ENCODE measurements at regions not wholly inside any gene's neighbourhood (a gene's known extent, or its start where the extent isn't known, plus 50 kb on each side); places are given as distances from the start of the nearest gene placed in this dataset.

GRCh38 chr7:79882922-79883321, 251.7 kb upstream of the GNAI1 start:
- no peaks in the 10 kb centered on the region; the same call in 1 of the 2 replicates for H3K27me3 Mint-ChIP-seq (ENCODE audit: low read depth)
- ATAC-seq (no peak), DNase-seq (ENCODE audit: low spot score) (no peak)
- no peaks in the 10 kb centered on the region for H3K9me3 Mint-ChIP-seq
- no peak overlapping the region for H3K4me3 Mint-ChIP-seq
- TF ChIP-seq ATF2 (CRISPR knock-in tag; IDR thresholded peaks at IDR 0.05; ENCODE audit: borderline replicate concordance, low read depth), result no peak
- TF ChIP-seq NFATC4 (CRISPR knock-in tag; IDR thresholded peaks at IDR 0.05), result no peak
- TF ChIP-seq ZNF281 (CRISPR knock-in tag; IDR thresholded peaks at IDR 0.05), result no peak
- TF ChIP-seq ZNF219 (CRISPR knock-in tag; IDR thresholded peaks at IDR 0.05; ENCODE audit: borderline replicate concordance), result no peak
- TF ChIP-seq CTCF (IDR thresholded peaks at IDR 0.05), result no peak
- no peak for TF ChIP-seq NR2C2 (CRISPR knock-in tag; IDR thresholded peaks at IDR 0.05)
- TF ChIP-seq USF2 (CRISPR knock-in tag; IDR thresholded peaks at IDR 0.05), result no peak
- no peak for TF ChIP-seq FOXJ3 (CRISPR knock-in tag; IDR thresholded peaks at IDR 0.05; ENCODE audit: borderline replicate concordance)
- TF ChIP-seq E2F5 (CRISPR knock-in tag; IDR thresholded peaks at IDR 0.05), result no peak
- TF ChIP-seq FOXP4 (CRISPR knock-in tag; IDR thresholded peaks at IDR 0.05), result no peak
- TF ChIP-seq ZNF423 (CRISPR knock-in tag; IDR thresholded peaks at IDR 0.05), result no peak
- ChIA-PET CTCF (no interaction called here), POLR2A (no interaction called here)
- H3K4me1 Mint-ChIP-seq, result no peaks in the 10 kb centered on the region
- no peak overlapping the region for H3K27ac Mint-ChIP-seq
- no peaks in the 10 kb centered on the region for H3K36me3 Mint-ChIP-seq

- H3K4me1 Mint-ChIP-seq, result no peaks in the 10 kb centered on the region
- no peaks in the 10 kb centered on the region for H3K36me3 Mint-ChIP-seq
- TF ChIP-seq NR1H2 (CRISPR knock-in tag; IDR thresholded peaks at IDR 0.05) (no peak), ATF1 (CRISPR knock-in tag; IDR thresholded peaks at IDR 0.05) (no peak), HMGA2 (CRISPR knock-in tag; IDR thresholded peaks at IDR 0.05) (no peak), MXD4 (CRISPR knock-in tag; IDR thresholded peaks at IDR 0.05; ENCODE audit: borderline replicate concordance) (no peak), USF1 (CRISPR knock-in tag; IDR thresholded peaks at IDR 0.05) (no peak), RORB (CRISPR knock-in tag; IDR thresholded peaks at IDR 0.05) (no peak), AFF4 (CRISPR knock-in tag; IDR thresholded peaks at IDR 0.05; ENCODE audit: borderline replicate concordance) (no peak), ZNF671 (CRISPR knock-in tag; IDR thresholded peaks at IDR 0.05) (no peak), KAT7 (CRISPR knock-in tag; IDR thresholded peaks at IDR 0.05; ENCODE audit: borderline replicate concordance) (no peak)
- no peak overlapping the region for H3K27ac Mint-ChIP-seq
- no peaks in the 10 kb centered on the region for H3K9me3 Mint-ChIP-seq
- ChIA-PET CTCF (no interaction called here), POLR2A (no interaction called here)
- no peak for DNase-seq (ENCODE audit: low spot score)
- H3K27me3 Mint-ChIP-seq (ENCODE audit: low read depth), result no peaks in the 10 kb centered on the region
- no peak for ATAC-seq
- H3K4me3 Mint-ChIP-seq, result no peak overlapping the region
Measured at GRCh38 chr7:79880312-79880711, 254.3 kb upstream of the GNAI1 start.
